ENCODE measurements at regions not wholly inside any gene's neighbourhood (a gene's known extent, or its start where the extent isn't known, plus 50 kb on each side); places are given as distances from the start of the nearest gene placed in this dataset.
A peak's percentile ranks its signal among the peaks of the same experiment; 100 is the strongest.

DNA sequence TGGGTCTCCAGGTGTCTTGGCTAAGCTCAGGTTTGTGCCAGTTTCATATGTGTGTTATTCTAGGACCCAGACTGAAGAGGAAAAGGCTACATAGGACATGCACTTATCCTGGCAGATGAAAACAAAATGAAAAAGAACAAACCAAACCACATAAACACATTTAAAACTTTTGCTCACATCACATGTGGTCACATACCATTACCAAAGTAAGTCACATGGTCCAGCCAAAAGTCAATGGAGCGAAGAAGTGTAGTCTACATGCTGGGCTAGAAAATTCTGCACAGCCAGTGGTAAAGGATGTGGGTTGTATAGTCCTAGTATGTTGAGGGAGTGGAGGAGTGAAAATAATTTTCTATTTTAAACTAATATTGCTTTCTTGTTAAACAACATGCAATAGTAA, 437.5 kb downstream of the BTBD3 start:
- no peaks in the 10 kb centered on the region for H3K27me3 Mint-ChIP-seq (ENCODE audit: unreplicated experiment)
- no peaks in the 10 kb centered on the region for H3K9me3 Mint-ChIP-seq (ENCODE audit: unreplicated experiment)
- TF ChIP-seq, protein P1, sequence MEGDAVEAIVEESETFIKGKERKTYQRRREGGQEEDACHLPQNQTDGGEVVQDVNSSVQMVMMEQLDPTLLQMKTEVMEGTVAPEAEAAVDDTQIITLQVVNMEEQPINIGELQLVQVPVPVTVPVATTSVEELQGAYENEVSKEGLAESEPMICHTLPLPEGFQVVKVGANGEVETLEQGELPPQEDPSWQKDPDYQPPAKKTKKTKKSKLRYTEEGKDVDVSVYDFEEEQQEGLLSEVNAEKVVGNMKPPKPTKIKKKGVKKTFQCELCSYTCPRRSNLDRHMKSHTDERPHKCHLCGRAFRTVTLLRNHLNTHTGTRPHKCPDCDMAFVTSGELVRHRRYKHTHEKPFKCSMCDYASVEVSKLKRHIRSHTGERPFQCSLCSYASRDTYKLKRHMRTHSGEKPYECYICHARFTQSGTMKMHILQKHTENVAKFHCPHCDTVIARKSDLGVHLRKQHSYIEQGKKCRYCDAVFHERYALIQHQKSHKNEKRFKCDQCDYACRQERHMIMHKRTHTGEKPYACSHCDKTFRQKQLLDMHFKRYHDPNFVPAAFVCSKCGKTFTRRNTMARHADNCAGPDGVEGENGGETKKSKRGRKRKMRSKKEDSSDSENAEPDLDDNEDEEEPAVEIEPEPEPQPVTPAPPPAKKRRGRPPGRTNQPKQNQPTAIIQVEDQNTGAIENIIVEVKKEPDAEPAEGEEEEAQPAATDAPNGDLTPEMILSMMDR (IDR thresholded peaks at IDR 0.05; ENCODE audit: partially characterized antibody, unreplicated experiment), result no peak
- H3K4me3 Mint-ChIP-seq (ENCODE audit: unreplicated experiment), result no peak overlapping the region
- H3K27ac Mint-ChIP-seq (ENCODE audit: unreplicated experiment), result no peak overlapping the region
- DNase-seq, result no peak
- H3K36me3 Mint-ChIP-seq (ENCODE audit: unreplicated experiment), result no peaks in the 10 kb centered on the region
- H3K4me1 Mint-ChIP-seq (ENCODE audit: low read depth, unreplicated experiment), result no peaks in the 10 kb centered on the region

- Mint-ChIP-seq H3K4me3 (ENCODE audit: unreplicated experiment) (no peak overlapping the region), H3K36me3 (ENCODE audit: unreplicated experiment) (no peaks in the 10 kb centered on the region), H3K27ac (ENCODE audit: unreplicated experiment) (no peak overlapping the region), H3K27me3 (ENCODE audit: unreplicated experiment) (no peaks in the 10 kb centered on the region), H3K4me1 (ENCODE audit: low read depth, unreplicated experiment) (no peaks in the 10 kb centered on the region), H3K9me3 (ENCODE audit: unreplicated experiment) (no peaks in the 10 kb centered on the region)
- DNase-seq, result no peak
- TF ChIP-seq, protein P1 (IDR thresholded peaks at IDR 0.05; ENCODE audit: partially characterized antibody, unreplicated experiment), result peak; percentile 40
These were observed 440.4 kb downstream of the BTBD3 start for GRCh38 chr20:12358006-12358654.

- H3K27me3 Mint-ChIP-seq (ENCODE audit: unreplicated experiment), result no peaks in the 10 kb centered on the region
- TF ChIP-seq, protein P1 (IDR thresholded peaks at IDR 0.05; ENCODE audit: partially characterized antibody, unreplicated experiment), result no peak
- H3K4me3 Mint-ChIP-seq (ENCODE audit: unreplicated experiment), result no peak overlapping the region
- no peaks in the 10 kb centered on the region for H3K9me3 Mint-ChIP-seq (ENCODE audit: unreplicated experiment)
- no peaks in the 10 kb centered on the region for H3K36me3 Mint-ChIP-seq (ENCODE audit: unreplicated experiment)
- no peaks in the 10 kb centered on the region for H3K4me1 Mint-ChIP-seq (ENCODE audit: low read depth, unreplicated experiment)
- no peak overlapping the region for H3K27ac Mint-ChIP-seq (ENCODE audit: unreplicated experiment)
- no peak for DNase-seq
These were observed 440.9 kb downstream of the BTBD3 start for GRCh38 chr20:12358655-12359009.

DNA sequence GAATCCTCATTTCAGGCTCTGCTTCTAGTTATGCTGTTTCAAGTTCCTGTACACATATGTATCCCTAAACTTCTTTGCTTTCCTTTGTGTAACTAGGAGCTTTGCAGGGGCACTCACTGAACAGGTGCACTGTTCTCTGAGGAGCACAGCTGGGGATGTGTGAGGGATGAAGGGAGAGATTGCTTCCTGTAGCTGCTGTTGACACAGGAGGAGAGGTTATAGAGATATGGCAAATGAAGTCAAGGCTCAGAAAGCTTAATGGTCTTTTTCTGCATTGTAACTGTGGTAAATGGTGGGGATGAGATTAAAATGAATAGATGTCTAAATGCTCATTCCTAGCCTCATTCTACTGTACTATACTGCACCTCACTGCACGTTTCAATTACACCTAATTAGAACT, 454.3 kb downstream of the BTBD3 start:
- Mint-ChIP-seq H3K9me3 (ENCODE audit: unreplicated experiment) (no peaks in the 10 kb centered on the region), H3K27ac (ENCODE audit: unreplicated experiment) (no peak overlapping the region), H3K27me3 (ENCODE audit: unreplicated experiment) (no peaks in the 10 kb centered on the region), H3K4me3 (ENCODE audit: unreplicated experiment) (no peak overlapping the region), H3K36me3 (ENCODE audit: unreplicated experiment) (no peaks in the 10 kb centered on the region), H3K4me1 (ENCODE audit: low read depth, unreplicated experiment) (no peaks in the 10 kb centered on the region)
- DNase-seq, result no peak
- TF ChIP-seq, protein P1 (IDR thresholded peaks at IDR 0.05; ENCODE audit: partially characterized antibody, unreplicated experiment), result no peak

DNA sequence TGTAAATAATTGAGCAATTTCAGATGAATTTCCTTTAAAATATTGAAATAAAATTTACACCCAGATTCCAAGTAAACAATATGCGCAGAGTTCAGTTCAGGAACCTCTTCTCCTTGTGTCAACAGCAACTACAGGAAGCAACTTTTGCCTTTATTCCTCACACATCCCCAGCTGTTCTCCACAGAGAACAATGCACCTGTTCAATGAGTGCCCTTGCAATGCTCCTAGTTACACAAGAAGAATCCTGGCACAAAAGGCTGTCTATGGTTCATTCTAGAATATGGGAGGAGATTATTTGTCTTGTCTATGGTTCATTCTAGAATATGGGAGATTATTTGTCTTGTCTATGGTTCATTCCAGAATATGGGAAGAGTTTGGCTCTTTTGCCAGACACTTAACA, 454.9 kb downstream of the BTBD3 start:
- no peaks in the 10 kb centered on the region for H3K36me3 Mint-ChIP-seq (ENCODE audit: unreplicated experiment)
- TF ChIP-seq, protein P1 (IDR thresholded peaks at IDR 0.05; ENCODE audit: partially characterized antibody, unreplicated experiment), result no peak
- no peaks in the 10 kb centered on the region for H3K27me3 Mint-ChIP-seq (ENCODE audit: unreplicated experiment)

More for the DNA sequence above, 454.9 kb downstream of the BTBD3 start:
- Mint-ChIP-seq H3K4me1 (ENCODE audit: low read depth, unreplicated experiment) (no peaks in the 10 kb centered on the region), H3K4me3 (ENCODE audit: unreplicated experiment) (no peak overlapping the region), H3K27ac (ENCODE audit: unreplicated experiment) (no peak overlapping the region), H3K9me3 (ENCODE audit: unreplicated experiment) (no peaks in the 10 kb centered on the region)
- no peak for DNase-seq
